Suprapubic skin (tissue), 3 donors: ENCODE measurements at regions not wholly inside any gene's neighbourhood (a gene's known extent, or its start where the extent isn't known, plus 50 kb on each side); places are given as distances from the start of the nearest gene placed in this dataset.

Experiments used
- POLR2A ChIP-seq, 2 donors: fragments of 450-650 bp; IDR thresholded peaks; one replicate each; pipeline ENCODE4 v1.6.1; 2017; ENCODE audit warnings: antibody characterized with exemption in 2 of 2, mild to moderate bottlenecking in 2 of 2, moderate library complexity in 2 of 2
- TF ChIP-seq, protein P1 (sequence below), 2 donors: fragments of 200-600 bp in 1 of 2; fragments of 450-650 bp in 1 of 2; sonication (generic) in 1 of 2; IDR thresholded peaks; one replicate each; pipeline ENCODE4 v1.5.1; 2016 to 2019; ENCODE audit warnings: antibody characterized with exemption in 2 of 2, mild to moderate bottlenecking in 1 of 2, moderate library complexity in 1 of 2

DNA sequence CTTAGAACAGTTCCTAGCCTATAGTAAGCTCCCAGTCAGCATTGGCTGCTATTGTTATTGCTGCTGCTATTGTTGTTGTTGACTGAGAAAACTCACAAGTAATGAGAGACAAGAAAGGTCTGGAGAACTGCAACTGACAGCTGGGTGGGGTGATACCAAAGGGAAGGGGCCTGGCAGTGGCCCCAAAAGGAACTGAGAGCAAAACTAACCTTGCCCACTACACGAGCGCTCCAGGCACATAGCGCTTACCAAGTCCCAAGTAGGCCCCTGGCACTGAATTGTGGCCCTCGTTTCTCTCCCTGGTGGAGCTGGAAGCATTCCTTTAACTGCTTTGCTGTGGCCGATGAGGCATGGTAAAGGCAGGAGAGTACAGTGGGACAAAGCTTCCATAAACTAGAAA, 59.7 kb downstream of the KCTD12 start:
- no peak for TF ChIP-seq POLR2A (IDR thresholded peaks at IDR 0.05)
- TF ChIP-seq, protein P1, sequence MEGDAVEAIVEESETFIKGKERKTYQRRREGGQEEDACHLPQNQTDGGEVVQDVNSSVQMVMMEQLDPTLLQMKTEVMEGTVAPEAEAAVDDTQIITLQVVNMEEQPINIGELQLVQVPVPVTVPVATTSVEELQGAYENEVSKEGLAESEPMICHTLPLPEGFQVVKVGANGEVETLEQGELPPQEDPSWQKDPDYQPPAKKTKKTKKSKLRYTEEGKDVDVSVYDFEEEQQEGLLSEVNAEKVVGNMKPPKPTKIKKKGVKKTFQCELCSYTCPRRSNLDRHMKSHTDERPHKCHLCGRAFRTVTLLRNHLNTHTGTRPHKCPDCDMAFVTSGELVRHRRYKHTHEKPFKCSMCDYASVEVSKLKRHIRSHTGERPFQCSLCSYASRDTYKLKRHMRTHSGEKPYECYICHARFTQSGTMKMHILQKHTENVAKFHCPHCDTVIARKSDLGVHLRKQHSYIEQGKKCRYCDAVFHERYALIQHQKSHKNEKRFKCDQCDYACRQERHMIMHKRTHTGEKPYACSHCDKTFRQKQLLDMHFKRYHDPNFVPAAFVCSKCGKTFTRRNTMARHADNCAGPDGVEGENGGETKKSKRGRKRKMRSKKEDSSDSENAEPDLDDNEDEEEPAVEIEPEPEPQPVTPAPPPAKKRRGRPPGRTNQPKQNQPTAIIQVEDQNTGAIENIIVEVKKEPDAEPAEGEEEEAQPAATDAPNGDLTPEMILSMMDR (IDR thresholded peaks at IDR 0.05): no peak
